LNCAP (cell line): ENCODE measurements at regions not wholly inside any gene's neighbourhood (a gene's known extent, or its start where the extent isn't known, plus 50 kb on each side); places are given as distances from the start of the nearest gene placed in this dataset.

ENCODE experiments used
- TF ChIP-seq, protein P1 (sequence below): fragments of 450-650 bp; IDR thresholded peaks from 2 replicates; pipeline ENCODE4 v1.5.1; 2017; ENCODE audit warnings: mild to moderate bottlenecking

GRCh38 chr19:31533114-31533513, 183.9 kb upstream of the TSHZ3 start:
- TF ChIP-seq, protein P1, sequence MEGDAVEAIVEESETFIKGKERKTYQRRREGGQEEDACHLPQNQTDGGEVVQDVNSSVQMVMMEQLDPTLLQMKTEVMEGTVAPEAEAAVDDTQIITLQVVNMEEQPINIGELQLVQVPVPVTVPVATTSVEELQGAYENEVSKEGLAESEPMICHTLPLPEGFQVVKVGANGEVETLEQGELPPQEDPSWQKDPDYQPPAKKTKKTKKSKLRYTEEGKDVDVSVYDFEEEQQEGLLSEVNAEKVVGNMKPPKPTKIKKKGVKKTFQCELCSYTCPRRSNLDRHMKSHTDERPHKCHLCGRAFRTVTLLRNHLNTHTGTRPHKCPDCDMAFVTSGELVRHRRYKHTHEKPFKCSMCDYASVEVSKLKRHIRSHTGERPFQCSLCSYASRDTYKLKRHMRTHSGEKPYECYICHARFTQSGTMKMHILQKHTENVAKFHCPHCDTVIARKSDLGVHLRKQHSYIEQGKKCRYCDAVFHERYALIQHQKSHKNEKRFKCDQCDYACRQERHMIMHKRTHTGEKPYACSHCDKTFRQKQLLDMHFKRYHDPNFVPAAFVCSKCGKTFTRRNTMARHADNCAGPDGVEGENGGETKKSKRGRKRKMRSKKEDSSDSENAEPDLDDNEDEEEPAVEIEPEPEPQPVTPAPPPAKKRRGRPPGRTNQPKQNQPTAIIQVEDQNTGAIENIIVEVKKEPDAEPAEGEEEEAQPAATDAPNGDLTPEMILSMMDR, result no peak

DNA sequence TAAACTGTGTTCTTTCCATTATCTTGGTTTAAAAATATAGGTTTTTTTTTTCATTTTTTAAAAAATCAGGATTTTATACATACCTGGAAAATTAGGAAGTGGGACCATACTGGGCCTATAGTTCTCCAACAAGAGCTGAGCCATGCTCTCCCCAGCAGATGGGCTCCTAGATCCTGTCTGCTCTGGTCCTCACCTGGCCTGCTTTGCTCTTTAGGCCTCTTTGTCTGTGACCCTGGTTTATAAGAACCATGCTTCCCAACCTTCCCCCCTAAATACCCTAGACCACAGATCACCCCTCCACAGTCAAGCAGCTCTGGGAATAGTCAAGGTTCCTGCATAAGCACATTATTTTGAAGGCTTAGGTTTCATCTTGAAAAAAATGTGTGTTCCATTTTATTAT, 185.0 kb upstream of the TSHZ3 start:
- TF ChIP-seq, protein P1, result no peak

- TF ChIP-seq, protein P1, result no peak
Measured at GRCh38 chr19:31534786-31535657, 185.8 kb upstream of the TSHZ3 start.

DNA sequence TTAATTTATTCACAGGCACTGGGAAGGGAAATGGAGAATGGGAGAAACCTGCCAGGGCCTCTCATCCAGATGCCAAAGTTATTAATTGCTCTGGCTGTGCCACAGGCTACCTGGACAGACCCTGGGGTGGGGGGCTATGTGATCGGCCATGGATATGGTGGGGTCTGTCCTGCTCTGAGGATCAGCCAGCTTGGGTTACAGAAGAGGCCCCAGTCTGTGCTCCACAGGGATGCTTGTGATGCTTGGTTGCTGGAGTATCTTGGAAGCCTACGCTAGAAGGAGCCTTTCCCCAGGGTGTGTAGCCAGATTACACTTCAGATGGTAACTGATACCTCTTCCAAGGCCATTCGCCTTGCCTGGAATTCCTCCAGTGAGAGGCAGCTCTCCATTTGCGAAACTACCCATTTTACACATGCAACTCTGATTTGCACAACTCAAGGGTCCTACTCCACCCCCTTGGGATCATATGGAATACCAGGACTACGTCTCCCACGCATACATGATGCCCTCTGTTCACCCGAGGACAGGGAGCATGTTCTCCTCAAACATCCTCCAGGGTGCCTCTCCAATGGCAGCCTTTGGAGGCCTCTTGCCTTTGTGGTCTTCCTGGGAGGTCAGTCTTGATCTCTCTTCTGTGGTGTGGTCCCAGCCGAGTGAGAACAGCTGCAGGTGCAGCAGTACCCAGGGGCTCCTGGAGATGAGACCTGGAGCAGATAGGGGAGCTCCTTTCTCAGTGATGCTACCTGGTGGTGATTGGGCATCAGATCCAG, 186.6 kb upstream of the TSHZ3 start:
- TF ChIP-seq, protein P1, result no peak

DNA sequence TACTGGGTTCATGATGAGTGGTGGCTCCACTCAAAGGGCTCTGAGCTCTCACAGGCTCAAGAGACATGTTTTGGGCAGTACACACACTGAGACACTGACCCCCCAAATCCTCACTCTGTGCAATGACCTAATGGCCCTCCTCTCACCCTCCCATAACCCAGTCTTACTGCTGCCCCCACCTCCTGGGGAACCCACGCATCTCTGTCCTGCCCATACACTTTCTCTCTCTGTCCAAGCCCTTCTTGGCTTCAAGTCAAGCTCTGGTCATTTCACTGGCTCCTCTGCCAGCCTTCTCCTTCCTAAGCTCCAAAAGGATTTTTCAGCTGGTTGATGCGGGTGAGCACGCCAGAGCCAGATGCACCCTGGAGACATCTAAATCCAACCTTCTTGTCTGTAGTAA, 187.9 kb upstream of the TSHZ3 start:
- TF ChIP-seq, protein P1, result no peak

DNA sequence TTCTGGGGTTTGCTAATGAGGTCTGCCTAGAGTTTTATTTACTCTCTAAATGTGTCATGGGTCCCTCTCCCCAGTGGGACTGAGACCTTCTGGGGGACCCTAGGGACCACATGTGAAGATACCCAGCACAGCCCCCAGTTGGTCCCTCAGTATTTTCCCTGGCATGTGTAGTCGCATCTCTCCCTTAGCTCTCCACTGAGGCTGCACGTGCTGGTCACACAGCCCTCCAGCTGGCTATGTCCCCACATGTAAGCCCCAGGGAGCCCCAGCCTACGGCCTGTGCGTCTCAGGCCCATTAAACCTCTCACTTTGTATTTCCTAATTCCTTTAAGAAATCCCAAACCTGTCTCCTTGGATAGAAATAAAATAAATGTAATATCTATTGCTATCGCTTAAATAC, 189.6 kb upstream of the TSHZ3 start:
- TF ChIP-seq, protein P1, result no peak

DNA sequence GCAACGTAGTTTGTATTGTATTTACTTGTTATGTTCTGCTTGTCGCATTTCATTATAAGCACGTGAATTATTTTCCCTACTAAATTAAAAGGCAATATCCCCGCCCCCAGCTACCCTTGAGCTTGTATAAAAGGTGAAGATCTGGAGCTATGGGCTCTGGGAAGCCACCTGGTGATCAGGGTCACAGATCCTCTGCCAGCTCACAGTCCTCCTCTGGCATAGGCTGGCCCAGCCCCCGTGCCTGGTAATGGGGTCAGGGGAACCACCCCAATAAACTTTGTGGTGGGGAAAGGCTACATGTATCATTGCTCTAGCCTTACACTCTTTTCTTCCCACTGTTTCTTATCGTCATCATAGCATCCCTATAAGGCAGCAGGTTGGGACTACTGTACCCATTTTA, 190.2 kb upstream of the TSHZ3 start:
- TF ChIP-seq, protein P1, result no peak
